Trophoblast cell (in vitro differentiated cells and primary cell): ENCODE measurements at regions not wholly inside any gene's neighbourhood (a gene's known extent, or its start where the extent isn't known, plus 50 kb on each side); places are given as distances from the start of the nearest gene placed in this dataset.

ENCODE experiments used
- DNase-seq, 2 donors: peaks; one replicate each; pipeline ENCODE4 v3.0.0-alpha.2; 2016
- H2AFZ ChIP-seq: 2 replicates; pipeline ENCODE4 v1.6.1; 2013; ENCODE audit warnings: low read length, moderate library complexity, mild to moderate bottlenecking; ENCODE audit not compliant: insufficient read depth, poor library complexity
- H2AK5ac ChIP-seq: 2 replicates; pipeline ENCODE4 v1.6.1; 2013; ENCODE audit warnings: mild to moderate bottlenecking, low read length
- H2BK120ac ChIP-seq: 2 replicates; pipeline ENCODE4 v1.6.1; 2013; ENCODE audit warnings: low read length, mild to moderate bottlenecking, moderate library complexity; ENCODE audit not compliant: insufficient read depth, poor library complexity
- H2BK12ac ChIP-seq: 2 replicates; pipeline ENCODE4 v1.6.1; 2013; ENCODE audit warnings: mild to moderate bottlenecking, low read length, moderate library complexity
- H2BK5ac ChIP-seq: 2 replicates; pipeline ENCODE4 v1.6.1; 2013; ENCODE audit warnings: low read length, low read depth, moderate library complexity, mild to moderate bottlenecking; ENCODE audit not compliant: poor library complexity
- H3K14ac ChIP-seq: 2 replicates; pipeline ENCODE4 v1.6.1; 2013; ENCODE audit warnings: mild to moderate bottlenecking, low read length
- H3K18ac ChIP-seq: 2 replicates; pipeline ENCODE4 v1.6.1; 2013; ENCODE audit warnings: mild to moderate bottlenecking, low read length
- H3K23ac ChIP-seq: 2 replicates; pipeline ENCODE4 v1.6.1; 2013; ENCODE audit warnings: low read length
- H3K27ac ChIP-seq: 2 replicates; pipeline ENCODE4 v1.5.1; 2013; ENCODE audit warnings: low read depth, mild to moderate bottlenecking, inconsistent platforms, low read length, moderate library complexity
- H3K27me3 ChIP-seq: 2 replicates; pipeline ENCODE4 v1.6.1; 2013; ENCODE audit warnings: inconsistent platforms, mild to moderate bottlenecking, low read length, moderate library complexity; ENCODE audit not compliant: insufficient read depth
- H3K36me3 ChIP-seq, 2 experiments: 1 replicate in 1 of 2; 2 replicates in 1 of 2; pipeline ENCODE4 v1.6.1; 2013; ENCODE audit warnings: low read length in 2 of 2, mild to moderate bottlenecking in 2 of 2, moderate library complexity in 1 of 2; ENCODE audit not compliant: insufficient read depth in 2 of 2, control insufficient read depth in 1 of 2
- H3K4ac ChIP-seq: 2 replicates; pipeline ENCODE4 v1.6.1; 2013; ENCODE audit warnings: low read depth, mild to moderate bottlenecking, low read length, moderate library complexity
- H3K4me1 ChIP-seq, 2 experiments: 1 replicate in 1 of 2; 2 replicates in 1 of 2; pipeline ENCODE4 v1.6.1; 2013; ENCODE audit warnings: low read length in 2 of 2, mild to moderate bottlenecking in 2 of 2, moderate library complexity in 1 of 2; ENCODE audit not compliant: insufficient read depth in 2 of 2, control insufficient read depth in 1 of 2
- H3K4me2 ChIP-seq: 2 replicates; pipeline ENCODE4 v1.6.1; 2013; ENCODE audit warnings: inconsistent platforms, mild to moderate bottlenecking, low read length, moderate library complexity
- H3K4me3 ChIP-seq: 2 replicates; pipeline ENCODE4 v1.5.1; 2013; ENCODE audit warnings: mild to moderate bottlenecking, low read depth, low read length, inconsistent platforms
- H3K79me1 ChIP-seq: one replicate; pipeline ENCODE4 v1.6.1; 2013; ENCODE audit warnings: low read length
- H3K79me2 ChIP-seq: 2 replicates; pipeline ENCODE4 v1.6.1; 2013; ENCODE audit warnings: low read length, mild to moderate bottlenecking; ENCODE audit not compliant: control insufficient read depth, insufficient read depth, poor library complexity
- H3K9ac ChIP-seq: 2 replicates; pipeline ENCODE4 v1.6.1; 2013; ENCODE audit warnings: mild to moderate bottlenecking, low read length
- H3K9me3 ChIP-seq: 2 replicates; pipeline ENCODE4 v1.6.1; 2013; ENCODE audit warnings: low read depth, mild to moderate bottlenecking, control low read depth, inconsistent platforms, low read length; ENCODE audit not compliant: insufficient read depth
- H4K12ac ChIP-seq: 2 replicates; pipeline ENCODE4 v1.6.1; 2013; ENCODE audit warnings: low read depth, mild to moderate bottlenecking, low read length, moderate library complexity
- H4K8ac ChIP-seq: 2 replicates; pipeline ENCODE4 v1.6.1; 2013; ENCODE audit warnings: low read depth, mild to moderate bottlenecking, low read length, moderate library complexity
- H4K91ac ChIP-seq: one replicate; pipeline ENCODE4 v1.6.1; 2013; ENCODE audit warnings: low read depth, mild to moderate bottlenecking, low read length, moderate library complexity
- WGBS: extraction: QIAGEN DNeasy Blood & Tissue Kit; methylation state at CpG from one replicate; pipeline ENCODE4 v1.1.7; 2013; ENCODE audit warnings: missing lambda C conversion rate; ENCODE audit not compliant: insufficient read length, insufficient coverage; ENCODE audit errors: extremely low coverage; 5-methylcytosine and 5-hydroxymethylcytosine counted together

- no peak overlapping the region for H4K12ac ChIP-seq
- WGBS = no CpG with 5 or more reads among the region's 1 CpG
These were observed 264.0 kb upstream of the SYT1 start for GRCh38 chr12:78600541-78600940.

GRCh38 chr12:78611504-78611903 lies 253.1 kb upstream of the SYT1 start:
- Histone ChIP-seq H2BK5ac (no peak overlapping the region), H3K27ac (no peak overlapping the region), H3K9ac (no peak overlapping the region), H3K27me3 (no peaks in the 10 kb centered on the region), H4K8ac (no peak overlapping the region), H2BK12ac (no peak overlapping the region), H3K23ac (no peak overlapping the region), H3K4me3 (no peak overlapping the region), H3K36me3 (no peaks in the 10 kb centered on the region), H3K4ac (no peak overlapping the region), H4K12ac (no peak overlapping the region), H3K9me3 (peaks cover 3% of the 10 kb centered on the region), H4K91ac (no peak overlapping the region), H3K4me2 (no peak overlapping the region), H3K4me1 (no peaks in the 10 kb centered on the region), H3K79me1 (no peaks in the 10 kb centered on the region), H2AK5ac (no peak overlapping the region), H3K18ac (no peak overlapping the region), H2BK120ac (no peak overlapping the region), H3K14ac (no peak overlapping the region), H3K79me2 (no peaks in the 10 kb centered on the region), H2AFZ (no peak overlapping the region)
- DNase-seq = no peak

More at GRCh38 chr12:78600541-78600940, 264.0 kb upstream of the SYT1 start:
- no peaks in the 10 kb centered on the region for H3K4me1 ChIP-seq
- H3K27me3 ChIP-seq = no peaks in the 10 kb centered on the region
- no peak overlapping the region for H2BK5ac ChIP-seq
- no peaks in the 10 kb centered on the region for H3K36me3 ChIP-seq
- H3K23ac ChIP-seq = no peak overlapping the region
- no peak overlapping the region for H4K8ac ChIP-seq
- H3K9me3 ChIP-seq = no peaks in the 10 kb centered on the region
- H3K79me2 ChIP-seq = no peaks in the 10 kb centered on the region
- H3K4me2 ChIP-seq = no peak overlapping the region
- no peak overlapping the region for H4K91ac ChIP-seq
- no peak overlapping the region for H3K18ac ChIP-seq
- H2AFZ ChIP-seq = no peak overlapping the region
- no peak overlapping the region for H3K4ac ChIP-seq
- DNase-seq = no peak
- H2BK120ac ChIP-seq = no peak overlapping the region
- H3K79me1 ChIP-seq = no peaks in the 10 kb centered on the region
- no peak overlapping the region for H3K27ac ChIP-seq
- H2AK5ac ChIP-seq = no peak overlapping the region
- no peak overlapping the region for H3K4me3 ChIP-seq
- H3K14ac ChIP-seq = no peak overlapping the region
- no peak overlapping the region for H2BK12ac ChIP-seq
- H3K9ac ChIP-seq = no peak overlapping the region

- no peak for DNase-seq
- Histone ChIP-seq H3K4ac (no peak overlapping the region), H3K9me3 (peaks cover 3% of the 10 kb centered on the region), H3K27ac (no peak overlapping the region), H3K79me1 (no peaks in the 10 kb centered on the region), H3K9ac (no peak overlapping the region), H4K91ac (no peak overlapping the region), H3K79me2 (no peaks in the 10 kb centered on the region), H3K4me3 (no peak overlapping the region), H3K23ac (no peak overlapping the region), H3K36me3 (no peaks in the 10 kb centered on the region), H2AFZ (no peak overlapping the region), H2BK12ac (no peak overlapping the region), H2BK5ac (no peak overlapping the region), H4K12ac (no peak overlapping the region), H3K27me3 (no peaks in the 10 kb centered on the region), H3K14ac (no peak overlapping the region), H2AK5ac (no peak overlapping the region), H3K4me1 (no peaks in the 10 kb centered on the region), H2BK120ac (no peak overlapping the region), H3K18ac (no peak overlapping the region), H3K4me2 (no peak overlapping the region), H4K8ac (no peak overlapping the region)
- WGBS = no CpG with 5 or more reads among the region's 2 CpGs
These were observed 252.4 kb upstream of the SYT1 start for GRCh38 chr12:78612190-78612589.

- H3K9me3 ChIP-seq = no peaks in the 10 kb centered on the region
- H3K36me3 ChIP-seq = no peaks in the 10 kb centered on the region
- no peak overlapping the region for H2BK5ac ChIP-seq
- no peak overlapping the region for H2BK12ac ChIP-seq
- WGBS = no CpG with 5 or more reads among the region's 2 CpGs
- no peak overlapping the region for H4K8ac ChIP-seq
- H2AK5ac ChIP-seq = no peak overlapping the region
- no peak overlapping the region for H3K23ac ChIP-seq
- no peak overlapping the region for H3K14ac ChIP-seq
- DNase-seq = no peak
- no peak overlapping the region for H3K9ac ChIP-seq
- H2BK120ac ChIP-seq = no peak overlapping the region
- H3K18ac ChIP-seq = no peak overlapping the region
- no peaks in the 10 kb centered on the region for H3K79me2 ChIP-seq
- no peaks in the 10 kb centered on the region for H3K4me1 ChIP-seq
- no peaks in the 10 kb centered on the region for H3K79me1 ChIP-seq
- H4K12ac ChIP-seq = no peak overlapping the region
- H3K4me2 ChIP-seq = no peak overlapping the region
- H3K27me3 ChIP-seq = no peaks in the 10 kb centered on the region
- H2AFZ ChIP-seq = no peak overlapping the region
- no peak overlapping the region for H3K4ac ChIP-seq
- H4K91ac ChIP-seq = no peak overlapping the region
- H3K27ac ChIP-seq = no peak overlapping the region
- no peak overlapping the region for H3K4me3 ChIP-seq
These were observed 246.9 kb upstream of the SYT1 start for GRCh38 chr12:78617683-78618082.
